ENCODE measurements at regions not wholly inside any gene's neighbourhood (a gene's known extent, or its start where the extent isn't known, plus 50 kb on each side); places are given as distances from the start of the nearest gene placed in this dataset.

DNA sequence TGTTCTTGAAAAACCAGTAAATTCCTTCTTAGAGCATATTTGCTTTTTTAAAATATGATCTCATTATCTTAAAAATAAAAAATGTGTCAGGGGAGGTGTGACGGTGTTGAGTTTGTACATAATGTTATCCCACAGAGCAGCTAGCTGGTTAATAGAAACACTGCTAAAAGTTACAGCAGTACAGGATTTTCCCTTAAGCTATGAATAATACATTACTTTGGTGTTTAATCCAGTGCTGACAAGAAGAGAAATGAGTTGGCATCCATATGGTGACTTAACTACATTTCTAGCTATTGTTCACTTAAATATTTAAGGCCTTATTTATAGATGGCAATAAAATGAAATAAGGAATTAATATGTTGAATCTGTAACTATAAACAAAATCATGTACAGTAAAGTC lies 883.1 kb downstream of the CDH18 start:
- Histone ChIP-seq H3K14ac (ENCODE audit: insufficient read length) (no peak overlapping the region), H3K56ac (replicated peaks; ENCODE audit: insufficient read length, low read depth, low read length) (no peak overlapping the region), H2BK15ac (ENCODE audit: low read length) (no peak overlapping the region), H4K5ac (ENCODE audit: insufficient read length, low read depth, low read length) (no peak overlapping the region), H3K27ac (ENCODE audit: low read depth, low read length) (no peak overlapping the region), H3K27me3 (replicated peaks in 1 of 4; ENCODE audit: control insufficient read depth in 3 of 4, extremely low read depth in 1 of 4, insufficient read depth in 3 of 4, low read length in 3 of 4) (no peaks in the 10 kb centered on the region), H2AFZ (ENCODE audit: low read length) (no peak overlapping the region), H3K79me1 (ENCODE audit: low read depth, low read length) (no peaks in the 10 kb centered on the region), H3K4me3 (ENCODE audit: extremely low read depth in 1 of 4, insufficient read depth in 2 of 4, low read depth in 3 of 4, low read length in 4 of 4) (no peak overlapping the region), H3K23me2 (ENCODE audit: low read depth, low read length) (no peaks in the 10 kb centered on the region), H2BK5ac (ENCODE audit: low read depth, low read length) (no peak overlapping the region), H3K4ac (replicated peaks; ENCODE audit: insufficient read length, low read depth, low read length) (no peak overlapping the region), H3K18ac (ENCODE audit: extremely low read depth, low read length) (no peak overlapping the region), H3K4me1 (replicated peaks in 1 of 4; ENCODE audit: control insufficient read depth in 3 of 4, insufficient read depth in 4 of 4, low read length in 3 of 4) (no peaks in the 10 kb centered on the region), H4K91ac (replicated peaks; ENCODE audit: insufficient read length, low read length) (no peak overlapping the region), H2BK20ac (ENCODE audit: low read length) (no peak overlapping the region), H3K23ac (ENCODE audit: insufficient read length) (no peak overlapping the region), H4K20me1 (replicated peaks in 1 of 2; ENCODE audit: control insufficient read depth in 1 of 2, insufficient read depth in 2 of 2, low read length in 2 of 2) (no peaks in the 10 kb centered on the region), H3K9me3 (ENCODE audit: insufficient read depth in 2 of 2, low read depth in 1 of 2, low read length in 1 of 2) (no peaks in the 10 kb centered on the region), H3K36me3 (ENCODE audit: control insufficient read depth in 2 of 4, insufficient read depth in 4 of 4, low read length in 3 of 4) (no peaks in the 10 kb centered on the region), H4K8ac (ENCODE audit: extremely low read depth, insufficient read depth, low read length) (no peak overlapping the region), H3K4me2 (ENCODE audit: insufficient read depth in 1 of 2, low read depth in 2 of 2, low read length in 2 of 2) (no peak overlapping the region), H2BK120ac (replicated peaks; ENCODE audit: low read depth, low read length) (no peak overlapping the region), H2BK12ac (ENCODE audit: low read depth, low read length) (no peak overlapping the region), H2AK5ac (ENCODE audit: low read depth, low read length) (no peak overlapping the region), H3K79me2 (ENCODE audit: control insufficient read depth in 1 of 2, insufficient read depth in 2 of 2, low read length in 2 of 2) (no peaks in the 10 kb centered on the region), H3K9ac (replicated peaks in 1 of 4; ENCODE audit: extremely low read depth in 1 of 4, low read depth in 3 of 4, low read length in 3 of 4) (no peak overlapping the region)
- WGBS, 2 experiments (ENCODE audit: extremely low coverage in 1 of 2, insufficient coverage in 1 of 2, insufficient read length in 1 of 2, insufficient replicate concordance in 2 of 2, low coverage in 1 of 2, low lambda C conversion rate in 2 of 2, missing lambda C conversion rate in 1 of 2), result 100% methylated on average over 1 of the region's 1 CpG; no CpG with 5 or more reads in 1 of the 2 experiments
- ChIA-PET CTCF (ENCODE audit: partially characterized antibody) (no interaction called here), POLR2A (ENCODE audit: partially characterized antibody) (no interaction called here)
- no peak for DNase-seq (ENCODE audit: low read depth in 1 of 2, low spot score in 2 of 2)
- no peak for FAIRE-seq
- TF ChIP-seq MAX (IDR thresholded peaks at IDR 0.05), result no peak

All from H1 (cell line).